Activated CD4-positive, alpha-beta T cell treated with anti-CD3 and anti-CD28 coated beads, Interleukin-2, amount 50 U/mL, for 1 hour (primary cell): ENCODE measurements at regions not wholly inside any gene's neighbourhood (a gene's known extent, or its start where the extent isn't known, plus 50 kb on each side); places are given as distances from the start of the nearest gene placed in this dataset.

ENCODE experiments used
- DNase-seq: peaks from one replicate; pipeline ENCODE4 v3.0.0-alpha.2; 2020

GRCh38 chr9:103977163-103977562, 116.9 kb upstream of the SMC2 start:
- no peak for DNase-seq

GRCh38 chr9:103978396-103978795, 115.7 kb upstream of the SMC2 start:
- DNase-seq = no peak

- no peak for DNase-seq
Measured at GRCh38 chr9:103981912-103982311, 112.2 kb upstream of the SMC2 start.

- DNase-seq = no peak
Measured at GRCh38 chr9:103985077-103985476, 109.0 kb upstream of the SMC2 start.

- no peak for DNase-seq
Measured at GRCh38 chr9:103988821-103989220, 105.3 kb upstream of the SMC2 start.

GRCh38 chr9:103990311-103990710, 103.8 kb upstream of the SMC2 start:
- no peak for DNase-seq

- no peak for DNase-seq
Measured at GRCh38 chr9:103991001-103991400, 103.1 kb upstream of the SMC2 start.

GRCh38 chr9:103991698-103992097, 102.4 kb upstream of the SMC2 start:
- DNase-seq = no peak

- DNase-seq = no peak
Measured at GRCh38 chr9:103992938-103993579, 101.0 kb upstream of the SMC2 start.

- DNase-seq = no peak
Measured at GRCh38 chr9:103997856-103998370, 96.2 kb upstream of the SMC2 start.

GRCh38 chr9:103999375-104000062, 94.6 kb upstream of the SMC2 start:
- no peak for DNase-seq

GRCh38 chr9:104009826-104010225, 84.3 kb upstream of the SMC2 start:
- DNase-seq = no peak

GRCh38 chr9:104022083-104022482, 72.0 kb upstream of the SMC2 start:
- DNase-seq = no peak

- DNase-seq = no peak
Measured at GRCh38 chr9:104025104-104025503, 69.0 kb upstream of the SMC2 start.

GRCh38 chr9:104025945-104026344, 68.2 kb upstream of the SMC2 start:
- DNase-seq = no peak

- no peak for DNase-seq
Measured at GRCh38 chr9:104027295-104027694, 66.8 kb upstream of the SMC2 start.

- DNase-seq = no peak
Measured at GRCh38 chr9:104028827-104029226, 65.3 kb upstream of the SMC2 start.
